ENCODE measurements at regions not wholly inside any gene's neighbourhood (a gene's known extent, or its start where the extent isn't known, plus 50 kb on each side); places are given as distances from the start of the nearest gene placed in this dataset.

DNA sequence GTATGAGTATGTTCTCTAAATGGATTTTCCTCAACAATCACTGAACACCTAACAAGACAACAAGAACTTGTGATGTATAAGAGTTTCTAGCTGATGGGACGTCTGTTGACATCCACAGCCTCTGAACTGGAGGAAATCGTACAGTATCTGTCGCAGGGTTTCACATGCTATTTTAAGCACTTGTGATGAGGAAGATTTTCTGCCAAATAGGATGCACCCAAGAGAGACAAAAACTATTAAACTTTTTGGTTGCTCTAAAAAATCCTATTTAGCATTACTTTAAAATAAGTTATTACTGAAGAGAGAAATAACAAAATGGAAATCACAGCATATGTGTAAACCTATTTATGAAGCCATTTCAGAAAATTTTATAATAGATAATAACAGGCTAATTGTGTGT is 356.1 kb upstream of the SLC7A11 start:
- TF ChIP-seq POLR2A (IDR thresholded peaks at IDR 0.05; ENCODE audit: low read length) (no peak), GATA1 (IDR thresholded peaks at IDR 0.05; ENCODE audit: low read depth, low read length) (no peak)
